ENCODE measurements at regions not wholly inside any gene's neighbourhood (a gene's known extent, or its start where the extent isn't known, plus 50 kb on each side); places are given as distances from the start of the nearest gene placed in this dataset.

DNA sequence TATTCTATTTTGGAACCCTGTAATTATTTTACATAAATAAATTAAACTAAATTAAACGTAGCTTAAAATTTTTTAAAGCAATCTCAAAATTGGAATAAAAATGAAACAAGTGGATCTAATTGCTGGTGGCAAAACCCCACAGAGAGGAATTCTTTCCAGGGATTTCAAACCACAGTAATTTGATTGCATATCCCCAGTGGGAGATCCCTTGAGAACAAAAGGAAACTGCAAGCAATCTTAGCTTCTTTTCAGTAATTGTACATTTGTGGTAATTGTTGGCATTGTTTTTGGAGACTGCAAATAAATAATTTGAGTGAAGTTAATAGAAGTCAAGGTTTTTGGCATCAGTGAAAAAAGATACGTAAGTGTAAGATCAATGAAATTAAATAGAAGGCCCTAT is 58.7 kb upstream of the MYCN start:
- intact Hi-C loops (cut with DNase I), result no loop called here
- Histone ChIP-seq H3K27ac (no peak overlapping the region), H3K36me3 (no peaks in the 10 kb centered on the region), H3K4me3 (replicated peaks in 1 of 3) (no peak overlapping the region), H3K4me1 (no peaks in the 10 kb centered on the region), H3K27me3 (no peaks in the 10 kb centered on the region), H3K9me3 (no peaks in the 10 kb centered on the region)
- no peak for DNase-seq
- TF ChIP-seq, protein P1, sequence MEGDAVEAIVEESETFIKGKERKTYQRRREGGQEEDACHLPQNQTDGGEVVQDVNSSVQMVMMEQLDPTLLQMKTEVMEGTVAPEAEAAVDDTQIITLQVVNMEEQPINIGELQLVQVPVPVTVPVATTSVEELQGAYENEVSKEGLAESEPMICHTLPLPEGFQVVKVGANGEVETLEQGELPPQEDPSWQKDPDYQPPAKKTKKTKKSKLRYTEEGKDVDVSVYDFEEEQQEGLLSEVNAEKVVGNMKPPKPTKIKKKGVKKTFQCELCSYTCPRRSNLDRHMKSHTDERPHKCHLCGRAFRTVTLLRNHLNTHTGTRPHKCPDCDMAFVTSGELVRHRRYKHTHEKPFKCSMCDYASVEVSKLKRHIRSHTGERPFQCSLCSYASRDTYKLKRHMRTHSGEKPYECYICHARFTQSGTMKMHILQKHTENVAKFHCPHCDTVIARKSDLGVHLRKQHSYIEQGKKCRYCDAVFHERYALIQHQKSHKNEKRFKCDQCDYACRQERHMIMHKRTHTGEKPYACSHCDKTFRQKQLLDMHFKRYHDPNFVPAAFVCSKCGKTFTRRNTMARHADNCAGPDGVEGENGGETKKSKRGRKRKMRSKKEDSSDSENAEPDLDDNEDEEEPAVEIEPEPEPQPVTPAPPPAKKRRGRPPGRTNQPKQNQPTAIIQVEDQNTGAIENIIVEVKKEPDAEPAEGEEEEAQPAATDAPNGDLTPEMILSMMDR (IDR thresholded peaks at IDR 0.05), result no peak
- no peak for TF ChIP-seq POLR2A (IDR thresholded peaks at IDR 0.05)
- WGBS, 2 donors, result 81 to 93% methylated on average over 2 of the region's 2 CpGs

- H3K36me3 ChIP-seq, result no peaks in the 10 kb centered on the region
- no peaks in the 10 kb centered on the region for H3K9me3 ChIP-seq
- intact Hi-C loops (cut with DNase I), result no loop called here
- H3K4me3 ChIP-seq (replicated peaks in 1 of 3), result no peak overlapping the region
- no peaks in the 10 kb centered on the region for H3K27me3 ChIP-seq
- no peaks in the 10 kb centered on the region for H3K4me1 ChIP-seq
- H3K27ac ChIP-seq, result no peak overlapping the region
- WGBS, 2 donors, result 91 to 97% methylated on average over 5 of the region's 5 CpGs
- TF ChIP-seq POLR2A (IDR thresholded peaks at IDR 0.05), result no peak
- TF ChIP-seq, protein P1 (IDR thresholded peaks at IDR 0.05), result no peak
- no peak for DNase-seq
These were observed 57.4 kb upstream of the MYCN start for GRCh38 chr2:15882761-15883497.

DNA sequence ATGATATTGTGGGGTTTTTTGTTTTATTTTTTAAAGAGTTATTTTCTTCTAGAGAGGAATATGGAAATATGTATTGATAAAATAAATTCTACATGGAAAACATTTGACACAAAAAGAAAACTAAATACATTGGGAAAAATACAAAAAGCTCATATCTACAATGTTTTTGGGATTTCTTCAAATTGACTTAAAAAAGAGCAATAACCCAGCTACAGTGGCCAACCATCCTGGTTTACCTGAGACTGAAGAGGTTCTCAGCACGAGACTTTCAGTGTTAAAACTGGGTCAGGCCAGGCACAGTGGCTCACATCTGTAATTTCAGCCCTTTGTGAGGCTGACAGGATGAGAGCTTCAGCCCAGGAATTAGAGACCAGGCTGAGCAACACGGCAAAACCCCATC is 56.7 kb upstream of the MYCN start:
- WGBS, 2 donors, result 89% methylated on average over 2 of the region's 2 CpGs

GRCh38 chr2:15884790-15885189 is 55.6 kb upstream of the MYCN start:
- WGBS, 2 donors, result 91 to 97% methylated on average over 2 of the region's 2 CpGs
- no peaks in the 10 kb centered on the region for H3K36me3 ChIP-seq
- no peaks in the 10 kb centered on the region for H3K9me3 ChIP-seq
- intact Hi-C loops (cut with DNase I), result no loop called here
- no peaks in the 10 kb centered on the region for H3K4me1 ChIP-seq
- no peak for TF ChIP-seq POLR2A (IDR thresholded peaks at IDR 0.05)
- TF ChIP-seq, protein P1 (IDR thresholded peaks at IDR 0.05), result no peak
- no peak overlapping the region for H3K4me3 ChIP-seq (replicated peaks in 1 of 3)
- no peak overlapping the region for H3K27ac ChIP-seq
- DNase-seq, result no peak
- no peaks in the 10 kb centered on the region for H3K27me3 ChIP-seq

More for the DNA sequence above, 56.7 kb upstream of the MYCN start:
- Histone ChIP-seq H3K4me1 (no peaks in the 10 kb centered on the region), H3K27ac (no peak overlapping the region), H3K4me3 (replicated peaks in 1 of 3) (no peak overlapping the region), H3K27me3 (no peaks in the 10 kb centered on the region), H3K9me3 (no peaks in the 10 kb centered on the region), H3K36me3 (no peaks in the 10 kb centered on the region)
- intact Hi-C loops (cut with DNase I), result no loop called here
- TF ChIP-seq POLR2A (IDR thresholded peaks at IDR 0.05), result no peak
- TF ChIP-seq, protein P1 (IDR thresholded peaks at IDR 0.05), result no peak
- no peak for DNase-seq

DNA sequence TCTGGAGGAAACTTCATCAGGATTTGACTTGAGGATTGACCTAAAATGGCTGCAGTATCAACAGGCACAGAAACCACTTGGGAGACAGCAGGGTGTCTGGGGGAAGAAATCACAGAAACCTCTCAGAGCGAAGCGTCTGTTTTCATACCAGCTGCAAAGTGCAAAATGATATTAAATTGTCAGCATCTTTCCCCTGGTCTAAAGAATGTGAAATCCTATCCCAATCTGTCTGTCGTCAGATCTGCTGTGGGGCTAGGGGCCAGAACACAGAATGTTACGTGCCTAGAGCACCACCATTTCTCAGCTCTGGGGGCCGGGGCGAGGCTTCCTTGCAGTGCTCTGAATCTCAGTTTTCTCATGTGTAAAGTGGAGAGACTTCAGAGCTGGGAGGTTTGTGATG is 54.1 kb upstream of the MYCN start:
- H3K4me1 ChIP-seq, result no peaks in the 10 kb centered on the region
- intact Hi-C loops (cut with DNase I), result no loop called here
- no peak for TF ChIP-seq POLR2A (IDR thresholded peaks at IDR 0.05)
- TF ChIP-seq, protein P1 (IDR thresholded peaks at IDR 0.05), result no peak
- no peak overlapping the region for H3K27ac ChIP-seq
- no peaks in the 10 kb centered on the region for H3K9me3 ChIP-seq
- H3K36me3 ChIP-seq, result no peaks in the 10 kb centered on the region
- no peaks in the 10 kb centered on the region for H3K27me3 ChIP-seq
- 87 to 91% methylated on average over 6 of the region's 6 CpGs for WGBS, 2 donors
- no peak overlapping the region for H3K4me3 ChIP-seq (replicated peaks in 1 of 3)
- DNase-seq, result no peak

Data from thyroid gland (tissue), 4 donors.